H1 (cell line): ENCODE measurements at regions not wholly inside any gene's neighbourhood (a gene's known extent, or its start where the extent isn't known, plus 50 kb on each side); places are given as distances from the start of the nearest gene placed in this dataset.

Source experiments
- BRCA1 ChIP-seq: IDR thresholded peaks from 2 replicates; pipeline ENCODE4 v1.6.1; 2012; ENCODE audit warnings: low read depth, low read length, improper control_type of control experiment
- HDAC2 ChIP-seq, 2 experiments: fragments of 300-600 bp in 1 of 2; sonication (generic) in 1 of 2; IDR thresholded peaks; 2 replicates each; pipeline ENCODE4 v1.6.1; 2011 to 2012; ENCODE audit warnings: low read depth in 2 of 2, low read length in 2 of 2, mild to moderate bottlenecking in 2 of 2, moderate library complexity in 2 of 2, borderline replicate concordance in 1 of 2, inconsistent platforms in 1 of 2
- SP2 ChIP-seq: IDR thresholded peaks from 2 replicates; pipeline ENCODE4 v1.6.1; 2012; ENCODE audit warnings: mild to moderate bottlenecking, low read length, inconsistent platforms

DNA sequence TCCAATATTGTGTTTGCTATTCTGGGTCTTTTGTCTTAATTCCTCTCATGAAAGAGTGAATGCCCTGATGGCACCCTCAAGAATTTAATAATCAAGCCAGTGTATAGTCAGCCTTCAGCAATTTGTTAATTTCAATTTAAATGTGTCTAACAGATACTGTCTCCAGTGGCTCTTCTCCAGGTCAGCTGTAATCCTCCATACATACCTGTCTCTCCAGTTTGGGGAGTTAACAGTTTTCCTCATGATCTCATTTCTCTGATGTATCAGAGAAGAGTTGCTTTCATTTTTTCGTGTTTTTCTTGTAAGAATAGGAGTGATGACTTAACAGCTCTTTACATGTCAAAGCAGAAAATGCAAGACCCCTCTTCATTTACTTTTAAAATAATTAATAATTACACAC, 500.3 kb upstream of the RORB start (continued):
- no peak for TF ChIP-seq BRCA1
- TF ChIP-seq SP2, result no peak
- TF ChIP-seq HDAC2 (IDR thresholded peaks at IDR 0.05; ENCODE audit: borderline replicate concordance in 1 of 2, low read depth in 2 of 2, low read length in 2 of 2), result no peak
